H1 (cell line): ENCODE measurements at regions not wholly inside any gene's neighbourhood (a gene's known extent, or its start where the extent isn't known, plus 50 kb on each side); places are given as distances from the start of the nearest gene placed in this dataset.

Experiments used
- JUND ChIP-seq: IDR thresholded peaks from 2 replicates; pipeline ENCODE4 v1.6.1; 2011; ENCODE audit warnings: mild to moderate bottlenecking, improper control_type of control experiment, low read length
- POLR2A ChIP-seq, 2 experiments: IDR thresholded peaks; 1 replicate in 1 of 2; 2 replicates in 1 of 2; pipeline ENCODE4 v1.6.1; 2011; ENCODE audit warnings: low read depth in 2 of 2, low read length in 2 of 2, mild to moderate bottlenecking in 2 of 2; ENCODE audit errors: control extremely low read depth in 1 of 2
- SP1 ChIP-seq: IDR thresholded peaks from 2 replicates; pipeline ENCODE4 v1.6.1; 2011; ENCODE audit warnings: low read depth, low read length
- SP4 ChIP-seq: IDR thresholded peaks from 2 replicates; pipeline ENCODE4 v1.6.1; 2012; ENCODE audit warnings: low read length, inconsistent platforms
- TF ChIP-seq, protein P1 (sequence below): IDR thresholded peaks from 2 replicates; pipeline ENCODE4 v1.6.1; 2012; ENCODE audit warnings: inconsistent platforms

- TF ChIP-seq JUND, result no peak
- TF ChIP-seq, protein P1, sequence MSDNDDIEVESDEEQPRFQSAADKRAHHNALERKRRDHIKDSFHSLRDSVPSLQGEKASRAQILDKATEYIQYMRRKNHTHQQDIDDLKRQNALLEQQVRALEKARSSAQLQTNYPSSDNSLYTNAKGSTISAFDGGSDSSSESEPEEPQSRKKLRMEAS, result no peak
- TF ChIP-seq SP4, result no peak
- no peak for TF ChIP-seq SP1
- no peak for TF ChIP-seq POLR2A (IDR thresholded peaks at IDR 0.05; ENCODE audit: control extremely low read depth in 1 of 2, low read depth in 2 of 2, low read length in 2 of 2)
Observed at GRCh38 chr4:134787315-134787714, 585.7 kb upstream of the PABPC4L start.
